BE2C (cell line): ENCODE measurements at regions not wholly inside any gene's neighbourhood (a gene's known extent, or its start where the extent isn't known, plus 50 kb on each side); places are given as distances from the start of the nearest gene placed in this dataset.

Experiments
- DNase-seq: peaks from one replicate; pipeline ENCODE4 v3.0.0-alpha.2; 2020
- H3K27me3 ChIP-seq: fragments of 250-450 bp; sonication (Bioruptor Pico); 2 replicates; pipeline ENCODE4 v1.5.1; 2020; ENCODE audit warnings: mild to moderate bottlenecking
- H3K36me3 ChIP-seq: fragments of 250-450 bp; sonication (Bioruptor Pico); 2 replicates; pipeline ENCODE4 v1.5.1; 2020; ENCODE audit warnings: mild to moderate bottlenecking
- H3K4me1 ChIP-seq: fragments of 250-450 bp; sonication (Bioruptor Pico); 2 replicates; pipeline ENCODE4 v1.5.1; 2020
- H3K4me3 ChIP-seq: 2 replicates; pipeline ENCODE4 v1.5.1; 2011; ENCODE audit warnings: low read depth, low read length
- H3K9me3 ChIP-seq: fragments of 250-450 bp; sonication (Bioruptor Pico); 2 replicates; pipeline ENCODE4 v1.5.1; 2020
- CTCF ChIP-seq: IDR thresholded peaks from 2 replicates; pipeline ENCODE4 v1.5.1; 2012; ENCODE audit warnings: mild to moderate bottlenecking, low read depth, low read length

DNA sequence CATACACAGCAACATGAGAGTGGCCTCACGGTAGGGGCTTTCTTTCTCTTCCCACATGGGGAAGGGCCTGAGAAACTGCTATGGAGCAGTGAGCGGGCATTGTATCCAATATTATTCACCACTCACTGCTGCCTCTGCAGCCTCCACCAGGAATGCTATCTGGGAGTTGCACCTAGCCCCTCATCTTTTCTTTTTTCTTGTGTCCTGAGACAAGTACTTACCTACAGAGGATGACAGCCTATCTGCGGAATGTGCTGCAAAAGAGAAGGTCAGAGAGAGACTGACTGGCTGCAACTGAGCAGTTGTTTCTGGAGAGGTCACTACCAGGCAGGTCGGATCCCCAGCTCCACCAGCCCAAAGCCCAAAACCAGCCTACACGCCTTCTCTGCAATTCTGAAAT, 52.1 kb upstream of the HTATIP2 start:
- H3K36me3 ChIP-seq = no peaks in the 10 kb centered on the region
- H3K27me3 ChIP-seq = no peaks in the 10 kb centered on the region
- no peaks in the 10 kb centered on the region for H3K9me3 ChIP-seq
- no peak for DNase-seq
- H3K4me1 ChIP-seq = no peaks in the 10 kb centered on the region
- H3K4me3 ChIP-seq = no peak overlapping the region
- no peak for TF ChIP-seq CTCF

DNA sequence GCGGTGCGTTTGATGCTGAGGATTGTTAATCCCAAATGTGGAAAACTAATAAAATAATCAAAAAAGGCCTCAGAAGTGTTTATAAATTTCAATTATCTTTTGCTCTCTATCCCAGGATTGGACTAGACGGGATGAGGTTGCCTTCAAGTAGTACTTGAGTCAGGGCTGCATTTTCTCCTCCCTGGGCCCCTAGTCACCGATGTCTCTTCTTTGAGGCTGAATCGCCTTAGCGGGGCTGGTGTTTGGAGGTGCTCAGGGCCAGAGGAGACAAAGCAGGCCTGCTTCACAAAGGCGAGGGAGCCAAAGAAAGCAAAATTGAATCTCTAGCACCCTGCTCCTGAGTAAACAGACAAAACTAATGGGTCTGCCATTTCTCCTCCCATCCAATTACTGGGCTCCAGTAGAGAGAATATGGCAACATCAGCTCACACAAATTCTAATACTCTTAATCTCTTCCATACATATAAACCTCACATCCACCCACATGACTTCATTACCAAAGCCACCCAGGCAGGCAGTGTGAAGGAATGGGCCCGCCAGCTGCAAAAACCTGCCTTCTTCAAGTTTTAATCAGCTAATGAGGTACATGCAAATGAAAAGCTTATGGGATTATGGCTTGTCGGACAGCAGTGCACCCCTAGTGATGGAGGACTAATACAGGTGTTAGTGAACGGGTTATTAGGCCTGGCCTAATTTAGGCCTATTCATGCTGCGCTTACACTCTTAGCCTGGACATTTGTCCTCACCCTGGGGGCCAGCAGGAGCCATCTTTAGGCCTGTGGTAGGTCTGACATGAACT, 52.7 kb upstream of the HTATIP2 start:
- Histone ChIP-seq H3K4me1 (no peaks in the 10 kb centered on the region), H3K27me3 (no peaks in the 10 kb centered on the region), H3K4me3 (no peak overlapping the region), H3K36me3 (no peaks in the 10 kb centered on the region), H3K9me3 (no peaks in the 10 kb centered on the region)
- TF ChIP-seq CTCF = no peak
- no peak for DNase-seq

DNA sequence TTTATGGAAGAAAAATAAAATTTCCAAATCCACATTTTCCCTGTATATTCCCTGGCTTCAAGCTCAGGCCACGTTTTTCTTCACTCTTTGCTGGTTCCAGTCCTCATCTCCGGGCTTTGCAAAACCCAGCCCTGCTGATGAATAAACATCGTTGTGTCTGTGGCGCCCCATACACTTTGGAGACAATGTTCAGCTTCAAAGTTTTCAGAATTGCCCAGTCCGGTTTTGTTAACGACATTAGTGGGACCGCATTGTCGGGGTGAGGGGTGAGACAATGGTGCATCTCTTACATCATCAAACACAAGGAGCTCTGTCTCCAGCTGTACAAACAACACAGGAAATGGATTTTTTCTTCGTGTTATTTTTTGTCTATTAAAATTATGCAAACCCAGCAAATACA, 53.4 kb upstream of the HTATIP2 start:
- Histone ChIP-seq H3K27me3 (no peaks in the 10 kb centered on the region), H3K36me3 (no peaks in the 10 kb centered on the region), H3K4me3 (no peak overlapping the region), H3K9me3 (no peaks in the 10 kb centered on the region), H3K4me1 (no peaks in the 10 kb centered on the region)
- DNase-seq = no peak
- no peak for TF ChIP-seq CTCF

DNA sequence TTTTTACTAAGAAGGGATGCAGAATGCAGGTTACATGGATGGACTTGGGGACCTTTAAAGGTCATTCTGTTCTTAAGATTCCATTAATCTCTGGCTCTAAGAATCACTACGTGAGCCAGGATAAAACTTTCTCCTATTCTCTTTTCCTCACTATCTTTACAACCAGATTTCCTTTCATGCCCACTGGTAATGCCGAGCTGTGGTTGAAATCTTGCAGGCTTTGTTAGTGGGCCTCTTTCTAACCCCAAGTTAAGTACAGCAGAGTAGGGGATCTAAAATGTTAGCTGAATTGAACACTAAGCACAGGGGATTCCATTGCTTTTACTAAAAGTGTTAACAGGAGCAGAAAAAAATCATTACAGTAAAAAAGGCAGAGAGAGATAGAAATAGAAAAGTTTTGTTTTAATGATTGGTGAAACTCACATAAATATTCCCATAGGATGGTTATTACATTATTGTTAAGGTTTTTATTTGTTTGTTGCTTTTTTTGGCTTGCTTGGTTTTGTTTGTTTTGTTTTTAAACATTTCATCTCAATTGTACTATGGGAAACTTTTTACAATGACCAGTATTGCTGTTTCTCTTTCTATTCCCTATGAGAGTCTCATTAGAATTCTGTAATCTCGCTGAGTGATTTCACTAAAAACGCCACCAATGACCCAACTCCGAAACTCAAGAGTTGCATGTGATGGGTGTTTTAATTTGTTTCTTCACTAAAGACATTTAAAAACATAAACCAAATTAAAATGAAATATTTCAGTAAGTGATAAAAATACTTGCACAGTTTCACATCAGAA, 54.1 kb upstream of the HTATIP2 start:
- H3K4me1 ChIP-seq = no peaks in the 10 kb centered on the region
- no peak for DNase-seq

GRCh38 chr11:20308601-20309000, 54.9 kb upstream of the HTATIP2 start:
- TF ChIP-seq CTCF = no peak
- no peak for DNase-seq
- H3K9me3 ChIP-seq = no peaks in the 10 kb centered on the region
- no peaks in the 10 kb centered on the region for H3K27me3 ChIP-seq
- H3K36me3 ChIP-seq = no peaks in the 10 kb centered on the region
- H3K4me3 ChIP-seq = no peak overlapping the region
- peaks cover 3% of the 10 kb centered on the region for H3K4me1 ChIP-seq

More for the DNA sequence above, 54.1 kb upstream of the HTATIP2 start:
- TF ChIP-seq CTCF = no peak
- H3K9me3 ChIP-seq = no peaks in the 10 kb centered on the region
- no peaks in the 10 kb centered on the region for H3K36me3 ChIP-seq
- no peaks in the 10 kb centered on the region for H3K27me3 ChIP-seq
- H3K4me3 ChIP-seq = no peak overlapping the region

DNA sequence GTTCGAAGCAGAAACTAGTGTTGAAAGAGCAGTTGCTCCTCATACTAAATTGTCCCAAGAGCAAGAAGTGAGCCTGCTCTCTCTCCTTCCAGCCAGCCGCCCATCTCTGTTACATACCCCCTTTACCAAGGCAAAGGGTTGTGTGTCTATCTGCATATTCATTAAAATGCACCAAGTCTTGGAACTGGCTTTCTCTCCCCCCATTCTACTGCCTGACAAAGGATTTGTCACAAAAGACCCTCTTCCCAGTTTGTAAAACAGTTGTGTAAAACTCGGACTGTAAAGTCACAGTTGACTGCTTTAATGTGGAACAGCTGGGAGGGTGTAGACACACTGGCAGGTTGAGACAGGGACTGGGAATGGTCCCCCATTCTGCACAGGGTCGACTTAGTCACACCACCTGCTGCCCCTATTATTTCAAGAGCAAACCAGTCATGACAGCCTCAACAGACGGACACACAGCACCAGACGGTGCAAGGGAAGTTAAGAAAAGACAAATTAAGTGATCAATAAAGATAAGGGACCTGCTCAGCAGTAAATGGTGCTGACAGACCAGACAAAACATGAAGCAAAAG, 60.0 kb upstream of the HTATIP2 start:
- DNase-seq = peak; percentile 29
- Histone ChIP-seq H3K36me3 (no peaks in the 10 kb centered on the region), H3K4me3 (no peak overlapping the region), H3K4me1 (peaks cover 8% of the 10 kb centered on the region), H3K27me3 (no peaks in the 10 kb centered on the region), H3K9me3 (no peaks in the 10 kb centered on the region)
- no peak for TF ChIP-seq CTCF
